ENCODE measurements at regions not wholly inside any gene's neighbourhood (a gene's known extent, or its start where the extent isn't known, plus 50 kb on each side); places are given as distances from the start of the nearest gene placed in this dataset.

GRCh38 chr4:19707876-19708275, 543.8 kb upstream of the SLIT2 start:
- H3K27ac Mint-ChIP-seq = no peak overlapping the region
- H3K4me1 Mint-ChIP-seq (ENCODE audit: low read depth) = peaks cover 31% of the 10 kb centered on the region
- H3K27me3 Mint-ChIP-seq (ENCODE audit: insufficient read depth) = no peaks in the 10 kb centered on the region
- DNase-seq = no peak
- H3K36me3 Mint-ChIP-seq (ENCODE audit: low read depth) = no peaks in the 10 kb centered on the region
- H3K9me3 Mint-ChIP-seq = no peaks in the 10 kb centered on the region
- H3K4me3 Mint-ChIP-seq = no peak overlapping the region
- TF ChIP-seq, protein P1, sequence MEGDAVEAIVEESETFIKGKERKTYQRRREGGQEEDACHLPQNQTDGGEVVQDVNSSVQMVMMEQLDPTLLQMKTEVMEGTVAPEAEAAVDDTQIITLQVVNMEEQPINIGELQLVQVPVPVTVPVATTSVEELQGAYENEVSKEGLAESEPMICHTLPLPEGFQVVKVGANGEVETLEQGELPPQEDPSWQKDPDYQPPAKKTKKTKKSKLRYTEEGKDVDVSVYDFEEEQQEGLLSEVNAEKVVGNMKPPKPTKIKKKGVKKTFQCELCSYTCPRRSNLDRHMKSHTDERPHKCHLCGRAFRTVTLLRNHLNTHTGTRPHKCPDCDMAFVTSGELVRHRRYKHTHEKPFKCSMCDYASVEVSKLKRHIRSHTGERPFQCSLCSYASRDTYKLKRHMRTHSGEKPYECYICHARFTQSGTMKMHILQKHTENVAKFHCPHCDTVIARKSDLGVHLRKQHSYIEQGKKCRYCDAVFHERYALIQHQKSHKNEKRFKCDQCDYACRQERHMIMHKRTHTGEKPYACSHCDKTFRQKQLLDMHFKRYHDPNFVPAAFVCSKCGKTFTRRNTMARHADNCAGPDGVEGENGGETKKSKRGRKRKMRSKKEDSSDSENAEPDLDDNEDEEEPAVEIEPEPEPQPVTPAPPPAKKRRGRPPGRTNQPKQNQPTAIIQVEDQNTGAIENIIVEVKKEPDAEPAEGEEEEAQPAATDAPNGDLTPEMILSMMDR (IDR thresholded peaks at IDR 0.05) = no peak

DNA sequence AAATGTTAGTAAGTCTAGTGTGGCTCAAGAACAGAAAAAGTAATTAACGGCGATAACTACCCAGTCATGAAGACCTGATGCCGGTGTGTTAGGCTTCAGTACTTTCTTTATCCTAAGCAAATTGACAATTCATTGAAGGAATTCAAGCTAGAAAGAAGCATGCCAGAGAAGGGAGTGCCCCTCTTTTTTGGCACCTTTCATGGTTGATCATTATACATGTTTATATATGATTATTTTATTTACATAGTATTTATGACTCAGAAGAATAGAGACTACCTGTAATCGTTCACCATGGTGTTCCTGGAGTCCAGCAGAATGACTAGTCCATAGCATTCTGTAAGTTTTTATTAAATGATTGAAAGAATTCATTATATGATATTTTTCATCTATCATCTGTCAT, 548.3 kb upstream of the SLIT2 start:
- Mint-ChIP-seq H3K27ac (no peak overlapping the region), H3K9me3 (no peaks in the 10 kb centered on the region), H3K27me3 (ENCODE audit: insufficient read depth) (no peaks in the 10 kb centered on the region; the same call in 1 of the 2 replicates), H3K4me1 (ENCODE audit: low read depth) (no peaks in the 10 kb centered on the region; the same call in 1 of the 2 replicates), H3K4me3 (no peak overlapping the region), H3K36me3 (ENCODE audit: low read depth) (no peaks in the 10 kb centered on the region)
- TF ChIP-seq, protein P1 (IDR thresholded peaks at IDR 0.05) = no peak
- DNase-seq = no peak

DNA sequence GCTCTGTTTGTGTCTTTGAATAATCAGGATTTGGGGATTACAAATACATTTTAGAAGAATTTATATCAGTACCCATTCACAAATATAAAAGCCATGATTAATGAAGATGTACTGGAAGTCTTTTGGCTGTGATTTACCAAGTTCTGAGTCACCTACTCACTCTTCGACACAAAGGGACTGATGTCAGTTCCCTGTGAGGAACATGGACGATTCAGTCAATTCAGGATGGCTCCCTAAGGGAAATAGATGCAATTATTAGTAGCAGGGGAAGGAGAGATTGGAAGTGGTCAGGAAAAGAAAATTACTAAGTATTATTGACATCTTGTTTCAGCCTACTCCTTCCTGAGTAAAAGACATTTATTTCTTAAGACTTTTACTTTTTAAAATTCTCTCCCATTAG, 550.7 kb upstream of the SLIT2 start:
- TF ChIP-seq, protein P1 (IDR thresholded peaks at IDR 0.05) = no peak
- Mint-ChIP-seq H3K9me3 (peaks cover 5% of the 10 kb centered on the region; the same call in 1 of the 2 replicates), H3K4me1 (ENCODE audit: low read depth) (no peaks in the 10 kb centered on the region), H3K36me3 (ENCODE audit: low read depth) (peaks cover 6% of the 10 kb centered on the region), H3K4me3 (no peak overlapping the region), H3K27ac (no peak overlapping the region), H3K27me3 (ENCODE audit: insufficient read depth) (no peaks in the 10 kb centered on the region; the same call in 1 of the 2 replicates)
- DNase-seq = no peak

- no peak for DNase-seq
- peaks cover 6% of the 10 kb centered on the region for H3K36me3 Mint-ChIP-seq (ENCODE audit: low read depth)
- H3K27me3 Mint-ChIP-seq (ENCODE audit: insufficient read depth) = no peaks in the 10 kb centered on the region; the same call in 1 of the 2 replicates
- H3K9me3 Mint-ChIP-seq = peaks cover 5% of the 10 kb centered on the region; the same call in 1 of the 2 replicates
- TF ChIP-seq, protein P1 (IDR thresholded peaks at IDR 0.05) = no peak
- H3K4me1 Mint-ChIP-seq (ENCODE audit: low read depth) = peaks cover 8% of the 10 kb centered on the region
- H3K4me3 Mint-ChIP-seq = no peak overlapping the region
- H3K27ac Mint-ChIP-seq = no peak overlapping the region
Measured at GRCh38 chr4:19698961-19699360, 552.7 kb upstream of the SLIT2 start.

DNA sequence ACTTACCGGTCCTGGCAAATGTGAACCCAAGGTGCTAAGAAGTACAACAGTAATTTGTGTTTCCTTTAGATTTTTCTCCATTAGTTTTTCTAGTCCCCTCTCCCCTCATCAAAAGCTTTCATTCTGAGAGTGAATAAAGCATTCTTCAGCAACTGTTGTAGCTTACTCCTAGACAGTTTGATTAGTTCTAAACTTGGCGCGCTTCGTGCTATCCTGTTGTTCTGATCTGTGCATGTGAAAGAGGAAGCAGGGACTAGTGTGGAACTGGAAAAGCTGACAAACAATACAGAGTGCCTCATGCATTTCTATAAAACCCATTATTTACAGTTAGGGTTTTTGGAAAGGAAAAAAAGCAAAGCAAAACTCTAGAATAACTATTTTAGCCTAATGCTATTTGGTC, 556.9 kb upstream of the SLIT2 start:
- Mint-ChIP-seq H3K4me1 (ENCODE audit: low read depth) (peaks cover 30% of the 10 kb centered on the region), H3K27me3 (ENCODE audit: insufficient read depth) (no peaks in the 10 kb centered on the region), H3K27ac (no peak overlapping the region), H3K36me3 (ENCODE audit: low read depth) (peaks cover 6% of the 10 kb centered on the region), H3K4me3 (no peak overlapping the region), H3K9me3 (peaks cover 5% of the 10 kb centered on the region; the same call in 1 of the 2 replicates)
- TF ChIP-seq, protein P1 (IDR thresholded peaks at IDR 0.05) = no peak
- no peak for DNase-seq
